Nephron (organoid): ENCODE measurements at regions not wholly inside any gene's neighbourhood (a gene's known extent, or its start where the extent isn't known, plus 50 kb on each side); places are given as distances from the start of the nearest gene placed in this dataset.

Experiments used
- H3K27ac Mint-ChIP-seq, 3 experiments: 2 replicates each; pipeline ENCODE4 v1.8.0; 2020; ENCODE audit warnings: mixed read lengths in 3 of 3, mild to moderate bottlenecking in 2 of 3, moderate library complexity in 1 of 3
- H3K27me3 Mint-ChIP-seq: 2 replicates; pipeline ENCODE4 v1.8.0; 2021; ENCODE audit warnings: low read depth, mild to moderate bottlenecking, moderate library complexity, mixed read lengths
- H3K36me3 Mint-ChIP-seq: 2 replicates; pipeline ENCODE4 v1.8.0; 2020; ENCODE audit warnings: low read depth, mixed read lengths
- H3K4me1 Mint-ChIP-seq: 2 replicates; pipeline ENCODE4 v1.8.0; 2020; ENCODE audit warnings: mixed read lengths
- H3K4me3 Mint-ChIP-seq, 3 experiments: 2 replicates each; pipeline ENCODE4 v1.8.0; 2020; ENCODE audit warnings: mild to moderate bottlenecking in 3 of 3, mixed read lengths in 3 of 3, moderate library complexity in 2 of 3
- H3K9me3 Mint-ChIP-seq: 2 replicates; pipeline ENCODE4 v1.8.0; 2020; ENCODE audit warnings: mixed read lengths
- CTCF ChIP-seq, 3 experiments: fragments of 200-600 bp; sonication (generic); IDR thresholded peaks; one replicate each; pipeline ENCODE4 v1.5.0; 2021; ENCODE audit warnings: antibody characterized with exemption in 3 of 3; ENCODE audit not compliant: unreplicated experiment in 3 of 3

- H3K4me1 Mint-ChIP-seq: peaks cover 18% of the 10 kb centered on the region
- no peak for TF ChIP-seq CTCF (IDR thresholded peaks at IDR 0.05; ENCODE audit: unreplicated experiment in 3 of 3)
- peaks cover 6% of the 10 kb centered on the region for H3K27me3 Mint-ChIP-seq
- peaks cover 3% of the 10 kb centered on the region for H3K9me3 Mint-ChIP-seq
- H3K27ac Mint-ChIP-seq: no peak overlapping the region
- no peak overlapping the region for H3K4me3 Mint-ChIP-seq
- H3K36me3 Mint-ChIP-seq: no peaks in the 10 kb centered on the region
Measured at GRCh38 chr2:67952066-67952465, 110.7 kb downstream of the C1D start.

- no peak overlapping the region for H3K4me3 Mint-ChIP-seq
- H3K27me3 Mint-ChIP-seq: peaks cover 6% of the 10 kb centered on the region
- TF ChIP-seq CTCF (IDR thresholded peaks at IDR 0.05; ENCODE audit: unreplicated experiment in 3 of 3): no peak
- no peak overlapping the region for H3K27ac Mint-ChIP-seq
- peaks cover 4% of the 10 kb centered on the region for H3K9me3 Mint-ChIP-seq
- no peaks in the 10 kb centered on the region for H3K36me3 Mint-ChIP-seq
- H3K4me1 Mint-ChIP-seq: peaks cover 15% of the 10 kb centered on the region
Measured at GRCh38 chr2:67954093-67954748, 108.6 kb downstream of the C1D start.

- Mint-ChIP-seq H3K27ac (no peak overlapping the region), H3K4me1 (peaks cover 11% of the 10 kb centered on the region), H3K27me3 (peaks cover 10% of the 10 kb centered on the region), H3K36me3 (no peaks in the 10 kb centered on the region), H3K4me3 (no peak overlapping the region), H3K9me3 (peaks cover 9% of the 10 kb centered on the region)
- TF ChIP-seq CTCF (IDR thresholded peaks at IDR 0.05; ENCODE audit: unreplicated experiment in 3 of 3): no peak
Measured at GRCh38 chr2:67955748-67956603, 106.8 kb downstream of the C1D start.

GRCh38 chr2:67965246-67965645, 97.6 kb downstream of the C1D start:
- Mint-ChIP-seq H3K27me3 (peaks cover 2% of the 10 kb centered on the region), H3K36me3 (no peaks in the 10 kb centered on the region), H3K4me3 (no peak overlapping the region), H3K27ac (no peak overlapping the region), H3K9me3 (no peaks in the 10 kb centered on the region), H3K4me1 (no peaks in the 10 kb centered on the region)
- TF ChIP-seq CTCF (IDR thresholded peaks at IDR 0.05; ENCODE audit: unreplicated experiment in 3 of 3): no peak

GRCh38 chr2:67970071-67970470, 92.7 kb downstream of the C1D start:
- no peaks in the 10 kb centered on the region for H3K36me3 Mint-ChIP-seq
- peaks cover 7% of the 10 kb centered on the region for H3K4me1 Mint-ChIP-seq
- H3K27me3 Mint-ChIP-seq: no peaks in the 10 kb centered on the region
- TF ChIP-seq CTCF (IDR thresholded peaks at IDR 0.05; ENCODE audit: unreplicated experiment in 3 of 3): no peak
- H3K4me3 Mint-ChIP-seq: no peak overlapping the region
- H3K27ac Mint-ChIP-seq: no peak overlapping the region
- no peaks in the 10 kb centered on the region for H3K9me3 Mint-ChIP-seq
